ENCODE measurements at regions not wholly inside any gene's neighbourhood (a gene's known extent, or its start where the extent isn't known, plus 50 kb on each side); places are given as distances from the start of the nearest gene placed in this dataset.
A peak's percentile ranks its signal among the peaks of the same experiment; 100 is the strongest.

- Histone ChIP-seq H3K4me1 (ENCODE audit: control insufficient read depth, insufficient read depth, low read length) (0 out of 2 replicates have a peak, but pooled peaks cover 4% of the 10 kb centered on the region), H3K9me3 (ENCODE audit: control insufficient read depth, insufficient read depth, low read depth, low read length) (no peaks in the 10 kb centered on the region), H3K27ac (ENCODE audit: extremely low read depth, low read depth, low read length) (no peak overlapping the region), H3K36me3 (ENCODE audit: control insufficient read depth in 2 of 2, insufficient read depth in 1 of 2, low read length in 2 of 2) (no peaks in the 10 kb centered on the region), H3K4me3 (ENCODE audit: low read depth, low read length) (no peak overlapping the region)
- CTCF ChIA-PET: no interaction called here
- TF ChIP-seq ZIC2 (tag by site-specific recombination; IDR thresholded peaks at IDR 0.05) (peak; percentile 50), ZNF664 (tag by site-specific recombination; IDR thresholded peaks at IDR 0.05) (no peak), ZNF639 (tag by site-specific recombination; IDR thresholded peaks at IDR 0.05) (no peak), REST (tag by site-specific recombination; IDR thresholded peaks at IDR 0.05) (peak; percentile 58; the same call in 1 of the 2 replicates), ZBTB1 (tag by site-specific recombination; IDR thresholded peaks at IDR 0.05) (no peak), ZNF404 (tag by site-specific recombination; IDR thresholded peaks at IDR 0.05) (no peak), ZNF292 (tag by site-specific recombination; IDR thresholded peaks at IDR 0.05; ENCODE audit: borderline replicate concordance, low read depth) (no peak)
- POLR2A ChIA-PET: interaction anchor here (0.7 kb wide), 1 partner anchor 434 kb away, joined by 4 read pairs; no protein-coding TSS in a partner anchor
Measured at GRCh38 chr10:31754803-31755624, 173.6 kb downstream of the ARHGAP12 start.

GRCh38 chr10:31753681-31754080 is 174.9 kb downstream of the ARHGAP12 start:
- H3K36me3 ChIP-seq (ENCODE audit: control insufficient read depth in 2 of 2, insufficient read depth in 1 of 2, low read length in 2 of 2): no peaks in the 10 kb centered on the region
- H3K27ac ChIP-seq (ENCODE audit: extremely low read depth, low read depth, low read length): no peak overlapping the region
- POLR2A ChIA-PET: no interaction called here
- no peaks in the 10 kb centered on the region for H3K9me3 ChIP-seq (ENCODE audit: control insufficient read depth, insufficient read depth, low read depth, low read length)
- H3K4me3 ChIP-seq (ENCODE audit: low read depth, low read length): no peak overlapping the region
- H3K4me1 ChIP-seq (ENCODE audit: control insufficient read depth, insufficient read depth, low read length): no peaks in the 10 kb centered on the region
- CTCF ChIA-PET: no interaction called here
- TF ChIP-seq ZSCAN16 (tag by site-specific recombination; IDR thresholded peaks at IDR 0.05) (no peak), ZNF148 (tag by site-specific recombination; IDR thresholded peaks at IDR 0.05; ENCODE audit: borderline replicate concordance) (no peak), GLI2 (tag by site-specific recombination; IDR thresholded peaks at IDR 0.05; ENCODE audit: borderline replicate concordance, low read depth) (no peak), INSM2 (tag by site-specific recombination; IDR thresholded peaks at IDR 0.05) (no peak), ZNF76 (tag by site-specific recombination; IDR thresholded peaks at IDR 0.05; ENCODE audit: borderline replicate concordance, low read depth) (no peak), ZNF274 (IDR thresholded peaks at IDR 0.05; ENCODE audit: low read length) (no peak), ZNF274 (tag by site-specific recombination; IDR thresholded peaks at IDR 0.05; ENCODE audit: borderline replicate concordance) (no peak), ZNF747 (tag by site-specific recombination; IDR thresholded peaks at IDR 0.05) (no peak), PRDM6 (tag by site-specific recombination; IDR thresholded peaks at IDR 0.05) (no peak), YY2 (tag by site-specific recombination; IDR thresholded peaks at IDR 0.05) (no peak), ZNF18 (tag by site-specific recombination; IDR thresholded peaks at IDR 0.05) (no peak), ZNF837 (tag by site-specific recombination; IDR thresholded peaks at IDR 0.05) (no peak), ZNF184 (tag by site-specific recombination; IDR thresholded peaks at IDR 0.05) (no peak), ZNF768 (tag by site-specific recombination; IDR thresholded peaks at IDR 0.05) (no peak), GLIS2 (tag by site-specific recombination; IDR thresholded peaks at IDR 0.05) (no peak)

Data from HEK293 (cell line).